NB4 (cell line): ENCODE measurements at regions not wholly inside any gene's neighbourhood (a gene's known extent, or its start where the extent isn't known, plus 50 kb on each side); places are given as distances from the start of the nearest gene placed in this dataset.

Source experiments
- CTCF ChIP-seq: IDR thresholded peaks from one replicate; pipeline ENCODE4 v1.5.1; 2012; ENCODE audit warnings: low read depth, low read length
- MAX ChIP-seq: IDR thresholded peaks from 2 replicates; pipeline ENCODE4 v1.6.1; 2011; ENCODE audit warnings: low read depth, low read length
- POLR2A ChIP-seq: IDR thresholded peaks from 2 replicates; pipeline ENCODE4 v1.6.1; 2011; ENCODE audit warnings: mild to moderate bottlenecking; ENCODE audit not compliant: insufficient read length; ENCODE audit errors: extremely low read depth

- TF ChIP-seq CTCF (no peak), MAX (no peak), POLR2A (no peak)
These were observed 430.8 kb upstream of the TNC start for GRCh38 chr9:115548609-115549260.
